ENCODE measurements at regions not wholly inside any gene's neighbourhood (a gene's known extent, or its start where the extent isn't known, plus 50 kb on each side); places are given as distances from the start of the nearest gene placed in this dataset.

GRCh38 chr11:116642481-116642880 is 130.3 kb downstream of the BUD13 start:
- no peak for DNase-seq (ENCODE audit: low spot score)

DNA sequence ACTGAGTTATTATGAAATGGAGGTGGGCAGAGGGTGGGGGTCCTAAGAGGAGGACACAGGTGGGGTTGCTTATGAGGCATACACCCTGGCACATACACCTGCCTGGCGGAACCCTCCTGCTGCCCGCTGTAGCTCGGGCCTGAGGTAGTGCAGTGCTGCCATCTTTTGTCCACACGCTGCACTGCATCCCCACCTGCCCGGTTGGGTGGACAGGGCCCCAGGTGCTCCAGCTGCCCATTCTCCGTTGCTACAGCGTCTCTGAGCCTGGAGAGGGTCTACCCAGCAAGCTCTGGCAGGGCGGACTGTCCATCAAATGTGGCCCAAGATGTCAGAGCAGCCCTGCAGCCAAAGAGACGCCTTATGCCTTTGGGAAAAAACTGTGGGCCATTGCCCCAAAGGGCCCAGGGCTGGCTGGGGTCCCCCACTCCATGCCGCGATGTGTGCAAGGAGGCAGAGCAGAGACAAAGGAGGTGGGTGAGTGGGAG is 131.2 kb downstream of the BUD13 start:
- peak; percentile 36 for DNase-seq (ENCODE audit: low spot score)

GRCh38 chr11:116640641-116641402 is 132.0 kb downstream of the BUD13 start:
- DNase-seq (ENCODE audit: low spot score) = no peak

DNA sequence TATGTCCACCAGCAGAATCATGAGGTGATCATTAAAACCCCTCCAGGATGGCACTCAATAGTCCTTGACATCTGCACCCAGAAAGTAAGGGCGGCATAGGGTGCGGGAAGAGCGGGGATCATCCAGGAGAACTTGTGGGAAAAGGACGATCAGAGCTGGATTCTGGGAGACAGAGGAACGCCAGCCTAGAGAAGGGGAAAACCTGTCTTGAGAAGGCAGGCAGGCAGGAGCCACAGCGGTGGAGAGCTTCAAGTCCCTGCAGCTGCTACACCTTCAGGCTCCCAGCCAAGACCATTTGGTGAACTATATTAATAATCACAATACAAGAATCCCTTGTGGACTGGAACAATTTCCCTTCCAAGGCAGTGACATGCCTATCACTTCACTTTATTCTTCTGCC is 134.3 kb downstream of the BUD13 start:
- no peak for DNase-seq (ENCODE audit: low spot score)

DNA sequence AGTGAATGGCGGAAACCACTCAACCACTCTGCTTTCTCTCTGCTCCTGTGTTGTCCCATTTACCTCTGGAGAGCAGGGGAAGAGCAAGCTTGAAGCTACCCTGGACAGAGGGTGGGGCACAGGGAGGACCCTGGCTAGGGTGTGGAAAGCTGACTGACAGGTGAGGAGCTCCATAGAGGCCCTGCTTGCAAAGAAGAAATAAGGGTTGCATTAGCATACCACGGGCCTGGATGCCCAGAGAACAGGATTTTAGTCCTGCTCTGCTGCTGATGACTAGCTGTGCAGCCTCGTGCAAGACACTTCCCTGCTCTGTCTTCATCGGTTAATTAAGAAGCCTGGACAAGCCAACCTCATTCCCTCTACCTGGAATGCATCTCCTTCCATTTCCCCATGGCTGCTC is 135.0 kb downstream of the BUD13 start:
- no peak for DNase-seq (ENCODE audit: low spot score)

- DNase-seq (ENCODE audit: low spot score) = no peak
Measured at GRCh38 chr11:116636341-116636929, 136.4 kb downstream of the BUD13 start.

- no peak for DNase-seq (ENCODE audit: low spot score)
Measured at GRCh38 chr11:116631201-116631600, 141.6 kb downstream of the BUD13 start.

DNA sequence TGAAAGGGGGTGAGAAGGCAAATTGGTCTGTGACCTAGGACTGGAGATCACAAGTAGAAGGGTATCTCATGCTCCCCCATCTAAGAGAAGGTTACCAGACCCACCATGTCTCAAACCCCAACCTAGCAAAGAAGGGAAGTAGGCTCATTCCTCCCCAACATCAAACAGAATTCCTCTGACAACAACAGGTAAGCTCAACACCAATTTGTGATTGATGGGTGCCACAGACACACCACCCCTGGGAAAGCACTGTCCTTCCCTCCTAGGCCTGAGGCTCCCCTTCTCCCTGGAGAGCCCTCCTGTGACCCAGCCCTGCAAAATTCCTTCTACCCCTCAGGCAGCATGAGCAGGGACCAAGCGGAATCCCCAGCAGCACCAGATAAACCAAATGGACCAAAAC is 154.3 kb downstream of the BUD13 start:
- DNase-seq (ENCODE audit: low spot score) = no peak

DNA sequence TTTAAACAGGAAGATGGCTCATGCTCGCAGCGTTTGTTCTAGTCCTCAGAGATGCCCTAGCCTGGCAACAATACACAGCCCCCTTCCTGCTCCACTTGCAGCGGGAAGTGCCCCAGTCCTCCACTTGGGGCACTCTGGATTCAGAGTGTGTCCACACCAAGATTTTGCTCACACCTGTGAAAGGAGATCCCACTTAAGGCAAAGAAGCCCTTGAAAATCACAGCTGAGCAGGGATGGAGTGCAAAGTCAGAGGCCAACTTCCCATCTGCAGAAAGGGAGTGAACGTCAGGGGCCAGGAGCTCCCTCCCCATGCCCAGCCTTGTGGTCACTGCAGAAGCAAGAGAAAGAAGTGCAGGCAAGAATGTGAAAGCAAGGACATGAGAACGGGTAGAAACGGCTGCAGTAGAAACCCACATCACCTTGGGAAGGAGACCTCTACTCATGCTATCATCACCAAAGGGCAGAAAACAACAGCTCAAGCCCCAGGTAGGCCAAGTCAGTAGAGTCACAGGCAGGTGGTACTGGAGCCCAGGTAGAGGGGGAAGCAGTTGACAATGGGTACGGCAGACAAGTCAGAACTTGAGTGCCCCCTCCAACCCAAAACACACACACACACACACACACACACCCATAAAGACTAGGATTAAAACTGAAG is 157.4 kb downstream of the BUD13 start:
- no peak for DNase-seq (ENCODE audit: low spot score)

DNA sequence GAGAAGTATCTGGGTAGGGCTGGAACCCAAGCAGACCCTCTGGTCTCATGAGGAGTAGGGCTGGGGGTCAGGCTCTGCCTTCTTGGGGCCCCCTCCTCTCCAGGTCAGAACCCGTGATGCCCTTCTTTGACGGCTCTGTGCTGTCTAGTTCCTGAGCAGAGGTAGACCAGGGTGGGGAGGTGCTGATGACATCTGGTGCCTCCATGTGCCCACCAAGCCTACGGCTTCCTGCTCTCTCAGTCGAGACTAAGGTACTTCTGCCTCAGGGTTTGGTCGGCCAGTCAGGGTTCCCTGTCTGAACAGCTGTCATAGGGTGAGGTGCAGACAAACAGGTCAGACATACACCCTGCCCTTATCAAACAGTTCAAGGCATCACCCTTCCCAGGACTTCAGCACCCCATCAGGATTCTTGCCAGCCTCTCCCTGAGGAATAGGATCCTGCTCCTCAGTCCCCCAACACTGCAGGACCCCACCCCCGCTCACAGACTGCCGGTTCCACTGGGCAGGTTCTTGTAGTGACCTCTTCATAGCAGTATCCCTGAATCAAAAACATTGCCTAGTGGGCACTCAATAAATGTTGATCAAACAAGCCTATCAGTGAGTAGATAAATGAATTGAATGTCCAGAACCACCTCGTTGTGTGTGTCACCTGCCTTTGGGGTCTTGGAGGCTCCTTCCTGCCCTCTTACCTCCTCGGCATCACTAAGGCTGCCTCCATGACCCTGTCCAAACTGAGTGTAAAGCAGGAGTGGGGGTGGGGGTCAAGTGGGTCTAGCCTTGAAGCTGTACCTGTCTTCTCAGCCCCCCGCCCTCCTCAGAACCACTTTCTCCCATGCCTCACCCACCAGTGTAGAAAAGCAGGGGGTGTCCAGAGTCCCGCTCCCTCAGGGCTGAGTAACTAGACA is 158.2 kb downstream of the BUD13 start:
- DNase-seq (ENCODE audit: low spot score) = no peak

GRCh38 chr11:116613206-116613875 is 159.4 kb downstream of the BUD13 start:
- DNase-seq (ENCODE audit: low spot score) = no peak

GRCh38 chr11:116611998-116612620 is 160.7 kb downstream of the BUD13 start:
- no peak for DNase-seq (ENCODE audit: low spot score)

- DNase-seq (ENCODE audit: low spot score) = no peak
Measured at GRCh38 chr11:116610190-116610589, 162.6 kb downstream of the BUD13 start.

DNA sequence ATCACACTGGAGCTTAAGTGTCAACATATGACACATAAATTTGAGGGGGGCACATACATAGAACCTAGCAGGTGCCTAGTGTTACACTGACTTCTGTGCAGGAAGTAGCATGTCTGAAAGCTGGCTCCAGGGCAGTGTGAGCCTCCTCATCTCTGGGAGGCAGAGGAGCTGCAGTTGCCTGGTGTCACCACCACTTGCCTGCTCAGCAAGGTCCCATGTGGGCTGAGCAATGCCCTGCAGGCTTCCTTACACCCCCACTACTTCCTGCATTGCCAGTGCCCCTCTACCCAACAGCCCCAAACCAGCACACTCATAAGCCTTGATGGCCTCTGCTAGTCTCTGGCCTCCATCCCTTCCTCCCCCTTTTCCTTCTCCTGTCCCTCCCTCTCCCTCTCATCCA is 165.8 kb downstream of the BUD13 start:
- DNase-seq (ENCODE audit: low spot score) = no peak

DNA sequence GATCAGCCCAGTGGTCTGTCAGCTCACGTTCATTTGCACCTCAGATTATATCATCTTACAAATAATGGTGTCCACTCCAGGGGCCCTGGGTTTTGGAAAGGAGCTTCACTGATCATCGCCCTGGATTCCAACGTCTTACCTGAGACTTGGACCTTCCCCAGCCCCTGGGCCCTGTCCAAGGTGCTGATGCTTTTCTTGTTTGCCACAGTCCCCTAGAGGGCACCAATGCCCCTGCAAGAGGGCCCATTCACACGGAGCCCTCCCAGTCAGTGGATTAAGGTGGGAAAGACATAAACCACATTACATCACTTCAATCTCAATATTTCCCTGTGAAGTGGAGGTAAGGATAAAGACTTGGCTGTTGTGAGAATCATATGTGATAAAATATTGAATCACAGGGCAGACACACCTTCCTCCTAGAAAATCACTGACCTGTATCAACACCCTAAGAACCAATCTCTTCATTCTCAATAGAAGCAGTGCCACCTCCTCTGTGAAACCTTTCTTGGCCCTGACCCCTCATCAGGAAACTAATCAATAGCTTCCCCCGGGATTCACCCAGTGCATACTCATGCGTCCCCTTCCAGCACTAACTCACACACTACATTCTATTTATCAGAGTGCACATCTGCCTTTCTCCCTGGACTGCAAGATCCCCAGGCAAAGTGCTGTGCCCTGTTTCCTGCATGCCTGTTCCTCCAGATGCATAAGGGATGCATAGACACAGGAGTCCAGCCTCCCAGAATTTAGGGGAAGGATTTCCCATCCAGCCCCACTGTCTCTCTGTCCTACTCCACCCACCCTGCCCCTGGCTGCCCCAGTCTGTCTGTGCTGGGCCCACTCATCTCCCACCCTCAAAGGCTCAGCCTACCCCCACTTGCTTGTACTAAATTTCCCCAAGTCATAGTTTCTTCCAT is 167.0 kb downstream of the BUD13 start:
- DNase-seq (ENCODE audit: low spot score) = peak; percentile 47

DNA sequence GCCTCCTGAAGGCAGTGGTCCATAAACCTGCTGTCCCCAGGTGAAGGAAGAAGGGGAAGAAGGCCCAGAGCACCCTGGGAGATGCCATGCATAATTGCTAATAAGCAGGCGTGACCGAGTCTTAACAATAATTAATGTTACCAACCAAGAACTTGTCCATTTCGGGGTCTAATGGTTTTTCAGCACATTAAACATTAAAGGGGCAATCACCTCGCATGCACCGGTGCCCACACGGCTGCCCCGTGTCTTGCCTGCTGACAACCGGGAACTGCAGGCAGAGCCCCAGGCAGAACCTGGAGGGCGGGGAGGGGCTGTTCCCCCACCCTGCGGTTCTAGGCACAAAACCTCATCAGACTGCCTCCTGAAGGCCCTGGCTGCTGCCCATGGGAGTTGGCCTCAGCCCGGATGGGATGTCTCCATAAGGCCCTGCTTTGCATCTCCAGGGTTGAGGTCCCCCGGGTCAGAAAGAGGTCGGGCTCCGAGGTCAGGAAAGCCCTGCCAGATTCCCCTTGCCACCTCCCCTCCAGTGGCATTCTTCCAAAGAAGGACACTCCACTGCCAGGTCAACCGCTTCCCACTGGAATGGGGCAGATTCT is 169.0 kb downstream of the BUD13 start:
- DNase-seq (ENCODE audit: low spot score) = no peak

GRCh38 chr11:116602637-116602942 is 170.2 kb downstream of the BUD13 start:
- no peak for DNase-seq (ENCODE audit: low spot score)

GRCh38 chr11:116601814-116602636 is 170.8 kb downstream of the BUD13 start:
- DNase-seq (ENCODE audit: low spot score) = no peak

DNA sequence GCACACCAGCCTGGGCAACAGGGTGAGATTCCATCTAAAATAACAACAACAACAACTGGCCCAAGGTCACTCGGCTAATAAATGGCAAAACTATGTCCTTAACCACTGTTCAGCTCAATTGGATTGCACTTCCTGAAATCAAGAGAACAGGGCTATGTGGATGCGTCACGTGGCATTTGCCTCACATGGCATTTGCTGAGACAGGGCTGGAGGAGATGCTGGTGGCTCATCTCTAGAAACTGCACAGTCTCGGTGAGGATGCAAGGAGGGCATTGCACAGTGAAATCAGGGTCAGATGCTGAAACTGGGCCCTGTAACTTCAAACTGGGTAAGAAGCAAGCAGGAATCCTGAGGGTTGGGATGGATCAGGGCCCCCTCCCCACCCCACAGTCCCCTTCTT is 171.9 kb downstream of the BUD13 start:
- DNase-seq (ENCODE audit: low spot score) = no peak

All from HuH-7.5 (cell line).